Kasumi-1 (cell line): ENCODE measurements at regions not wholly inside any gene's neighbourhood (a gene's known extent, or its start where the extent isn't known, plus 50 kb on each side); places are given as distances from the start of the nearest gene placed in this dataset.

Source experiments
- DNase-seq, 2 experiments: peaks; one replicate each; lab custom pipeline; 2025; lab: John Stamatoyannopoulos, UW

GRCh38 chr5:87949676-87950631 lies 318.7 kb downstream of the TMEM161B start:
- no peak for DNase-seq

- no peak for DNase-seq
Observed at GRCh38 chr5:87948486-87948885, 320.2 kb downstream of the TMEM161B start.

- DNase-seq: no peak
Observed at GRCh38 chr5:87946271-87946670, 322.4 kb downstream of the TMEM161B start.

- no peak for DNase-seq
Observed at GRCh38 chr5:87945286-87945650, 323.4 kb downstream of the TMEM161B start.

DNA sequence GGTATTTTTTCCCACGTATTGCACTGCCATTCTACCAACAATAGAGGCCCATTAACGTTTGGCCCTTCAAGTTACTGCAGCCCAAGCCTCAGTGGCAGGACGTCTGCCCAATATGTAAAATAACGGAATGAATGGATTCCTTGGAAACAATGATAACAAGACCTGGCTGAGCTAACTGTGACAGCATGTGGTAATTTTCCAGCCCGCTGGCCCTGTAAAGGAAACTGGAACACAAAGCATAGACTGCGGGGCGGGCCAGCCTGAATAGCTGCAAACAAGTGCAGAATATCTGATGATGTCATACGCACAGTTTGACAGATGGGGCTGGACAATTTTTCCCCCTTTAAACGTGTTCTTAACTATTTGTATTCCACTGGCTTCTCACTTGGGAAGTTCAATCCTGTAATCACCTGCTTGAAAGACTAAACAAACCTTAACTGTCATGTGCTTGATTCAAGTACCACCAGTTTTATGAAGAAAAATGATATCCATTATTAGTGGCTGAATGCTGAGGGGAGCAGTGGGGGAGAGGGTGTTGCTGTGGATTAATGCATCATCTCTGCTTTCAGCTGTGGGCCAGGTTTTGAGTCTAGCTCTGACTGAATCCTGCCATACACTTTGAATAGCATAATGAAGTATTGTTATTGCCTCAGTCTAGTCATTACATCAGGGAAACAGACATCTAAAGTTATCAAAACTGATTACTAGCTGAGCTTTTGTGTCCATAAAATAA lies 323.9 kb downstream of the TMEM161B start:
- DNase-seq: no peak

DNA sequence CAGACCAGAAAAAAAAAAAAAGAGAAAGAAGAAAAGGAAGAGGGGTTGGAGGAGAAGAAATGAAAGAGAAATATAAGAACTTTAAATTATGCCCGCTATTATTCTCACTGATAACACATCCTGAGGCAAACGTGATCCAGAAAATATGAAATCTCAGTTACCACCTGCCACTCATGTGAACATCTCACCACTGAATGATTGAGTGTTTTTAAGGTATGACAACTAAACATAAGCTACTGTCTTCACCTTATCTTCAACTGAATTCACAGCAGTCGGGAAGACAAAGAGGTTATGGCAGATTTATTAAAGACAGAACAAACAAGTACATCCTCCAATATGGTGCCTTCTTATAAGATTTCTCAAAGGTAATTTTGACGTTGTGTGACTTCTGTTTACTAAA lies 327.9 kb downstream of the TMEM161B start:
- DNase-seq: no peak

- no peak for DNase-seq
Observed at GRCh38 chr5:87936667-87937066, 332.0 kb downstream of the TMEM161B start.

DNA sequence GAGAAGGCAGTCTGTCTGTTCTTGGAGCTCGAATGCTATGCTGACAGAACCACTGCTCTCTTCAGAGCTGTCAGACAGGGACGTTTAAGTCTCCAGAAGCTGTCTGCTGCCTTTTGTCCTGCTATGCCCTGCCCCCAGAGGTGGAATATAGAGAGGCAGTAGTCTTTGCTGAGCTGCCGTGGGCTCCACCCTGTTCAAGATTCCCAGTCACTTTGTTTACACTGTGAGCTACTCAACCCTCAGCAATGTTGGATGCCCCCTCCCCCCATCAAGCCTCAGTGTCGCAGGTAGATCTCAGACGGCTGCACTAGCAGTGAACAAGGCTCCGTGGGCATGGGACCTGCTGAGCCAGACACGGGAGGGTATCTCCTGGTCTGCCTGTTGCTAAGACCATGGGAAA lies 344.2 kb downstream of the TMEM161B start:
- no peak for DNase-seq

GRCh38 chr5:87916320-87916719 lies 352.3 kb downstream of the TMEM161B start:
- DNase-seq: no peak

GRCh38 chr5:87912419-87912818 lies 356.2 kb downstream of the TMEM161B start:
- no peak for DNase-seq

- DNase-seq: no peak
Observed at GRCh38 chr5:87909382-87909781, 359.3 kb downstream of the TMEM161B start.

DNA sequence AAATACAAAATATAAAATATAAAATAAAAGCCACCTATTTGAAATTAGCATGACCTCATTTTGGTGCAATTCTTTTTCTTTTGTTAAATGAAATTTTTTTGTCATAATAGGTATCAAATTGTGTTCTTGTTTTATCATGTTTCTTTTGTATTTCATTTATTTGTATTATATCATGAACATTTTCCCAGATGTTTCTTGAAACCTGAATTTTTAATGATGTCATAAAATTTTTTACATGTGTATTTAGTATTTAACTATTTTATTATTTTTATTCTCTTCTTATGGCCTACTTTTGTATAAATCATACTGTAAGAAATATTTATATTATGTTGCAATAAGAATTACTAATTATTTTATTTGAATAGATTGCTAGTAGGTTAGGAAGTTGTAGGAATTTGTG lies 361.7 kb downstream of the TMEM161B start:
- no peak for DNase-seq

GRCh38 chr5:87900419-87900818 lies 368.2 kb downstream of the TMEM161B start:
- no peak for DNase-seq

DNA sequence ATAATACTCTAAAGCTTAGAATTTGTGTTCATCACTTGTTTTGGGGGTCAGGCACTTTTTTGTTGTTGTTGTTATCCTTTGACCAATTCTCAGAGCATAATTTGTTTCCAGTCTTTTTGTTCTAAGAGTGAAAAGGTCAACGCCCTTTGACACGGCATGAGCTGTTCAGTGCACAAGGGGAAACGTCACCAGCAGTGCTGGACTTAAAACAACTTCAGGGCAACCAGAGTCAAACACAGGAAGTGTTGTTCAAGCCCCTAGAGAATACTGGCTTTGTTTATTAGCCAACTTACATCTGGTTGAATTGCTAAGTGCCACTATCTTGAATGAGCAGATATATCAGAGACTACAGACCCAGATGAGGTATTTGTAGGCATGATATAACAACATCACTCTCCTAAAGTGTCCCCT lies 368.9 kb downstream of the TMEM161B start:
- no peak for DNase-seq

- DNase-seq: peak in 1 of 2 experiments; percentile 8
Observed at GRCh38 chr5:87899208-87899661, 369.4 kb downstream of the TMEM161B start.

DNA sequence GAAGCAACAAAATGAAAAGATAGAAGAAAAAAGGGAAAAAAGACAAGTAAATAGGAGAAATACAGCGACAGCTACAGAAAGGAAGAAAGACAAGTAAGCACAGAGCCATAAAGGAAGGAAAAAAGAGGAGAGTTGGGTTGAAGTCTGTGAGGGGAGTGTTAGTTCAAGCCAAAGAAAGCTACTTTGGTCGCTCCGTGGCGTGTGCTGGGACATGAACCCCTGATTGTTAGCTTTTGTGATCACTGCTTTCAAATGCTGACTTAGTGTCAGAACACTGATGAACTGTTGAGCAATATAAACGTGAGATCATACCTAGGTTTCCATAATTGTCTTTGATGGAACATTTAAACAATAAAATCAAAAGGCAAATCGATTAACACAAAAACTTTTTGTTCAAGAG lies 370.1 kb downstream of the TMEM161B start:
- DNase-seq: no peak

- DNase-seq: no peak
Observed at GRCh38 chr5:87888139-87888538, 380.5 kb downstream of the TMEM161B start.

DNA sequence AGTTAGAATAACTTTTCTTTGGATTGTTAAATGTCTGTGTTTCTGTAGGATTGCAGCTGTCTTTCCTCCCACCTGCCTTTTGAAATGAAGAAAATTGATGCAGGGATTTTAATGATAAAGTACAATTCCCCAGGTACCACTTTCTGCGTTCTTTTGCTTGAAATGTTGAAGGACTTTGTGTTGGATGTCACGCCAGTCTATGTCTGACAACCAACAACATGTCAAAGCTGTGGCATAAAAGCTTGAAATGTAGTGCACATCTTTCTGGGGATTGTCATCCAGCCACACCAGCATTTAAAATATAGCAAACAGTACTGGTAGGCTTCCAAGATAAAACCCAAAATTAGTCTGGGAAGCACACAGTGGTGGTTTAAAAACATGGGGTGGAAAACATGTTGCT lies 381.4 kb downstream of the TMEM161B start:
- no peak for DNase-seq

- no peak for DNase-seq
Observed at GRCh38 chr5:87886164-87886563, 382.5 kb downstream of the TMEM161B start.

DNA sequence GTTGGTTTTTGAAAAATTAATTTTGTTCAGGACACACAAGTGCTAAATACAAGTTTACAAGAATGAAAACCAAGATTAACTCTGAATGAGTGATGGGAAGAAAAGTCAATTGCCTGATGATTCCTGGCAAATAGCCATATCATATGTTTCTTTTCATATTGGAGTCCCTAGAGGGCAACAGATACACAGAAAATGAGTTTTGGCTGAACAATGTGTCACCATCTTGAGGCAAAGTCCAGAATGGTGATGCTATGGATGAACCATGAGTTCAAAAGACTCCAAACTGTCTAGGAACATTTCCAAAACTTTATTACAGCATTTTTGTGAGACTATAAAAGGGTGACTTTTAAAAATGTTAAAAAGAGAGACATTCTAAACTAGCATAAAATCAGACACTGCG lies 382.9 kb downstream of the TMEM161B start:
- no peak for DNase-seq

DNA sequence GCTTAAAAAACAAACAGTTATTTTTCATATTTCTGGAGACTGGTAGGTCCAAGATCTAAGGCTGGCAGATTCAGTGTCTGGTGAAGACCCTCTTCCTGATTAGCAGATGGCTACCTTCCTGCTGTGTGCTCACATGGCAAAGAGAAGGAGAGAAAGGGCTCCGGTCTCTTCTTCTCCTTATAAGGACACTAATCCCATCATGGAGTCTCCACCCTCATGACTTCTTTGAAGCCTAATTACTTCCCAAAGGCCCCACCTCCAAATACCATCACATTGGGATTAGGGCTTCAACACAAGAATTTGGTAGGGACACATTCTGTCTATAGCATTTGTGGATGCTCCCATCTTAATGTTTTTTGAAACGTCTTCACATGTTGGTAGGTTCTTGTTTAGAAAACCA lies 391.1 kb downstream of the TMEM161B start:
- no peak for DNase-seq

DNA sequence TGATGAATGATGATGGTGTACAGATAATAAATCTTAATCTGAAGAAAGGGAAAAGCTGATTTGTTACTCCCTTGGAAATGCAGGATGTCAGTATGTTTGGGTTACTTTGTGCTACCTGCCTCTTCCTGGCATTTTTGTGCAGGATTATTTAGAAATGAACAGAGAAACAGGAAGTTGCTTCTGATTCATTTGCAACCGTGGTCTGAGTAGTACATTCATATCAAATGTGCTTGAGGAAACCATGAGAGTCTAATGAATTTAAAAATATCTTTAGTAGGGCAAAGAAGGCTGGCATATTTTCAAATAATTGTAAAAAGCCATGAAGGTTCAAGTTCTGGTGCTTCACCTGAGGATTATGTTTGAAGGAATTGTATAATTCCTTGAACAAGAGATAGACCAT lies 391.6 kb downstream of the TMEM161B start:
- no peak for DNase-seq

- no peak for DNase-seq
Observed at GRCh38 chr5:87876616-87877015, 392.0 kb downstream of the TMEM161B start.
